OCI-LY7 (cell line): ENCODE measurements at regions not wholly inside any gene's neighbourhood (a gene's known extent, or its start where the extent isn't known, plus 50 kb on each side); places are given as distances from the start of the nearest gene placed in this dataset.

Experiments
- BruUV-seq: library from RNA; stranded (reverse); fragments of 400-500 nt; replicated peaks from 2 replicates; lab custom pipeline; 2021; lab: Mats Ljungman, UMichigan
- CTCF ChIA-PET: fragments of 300-600 bp; sonication (Branson Sonifier 250); formaldehyde crosslinking; loops from one replicate; lab custom pipeline; 2022; ENCODE audit warnings: antibody characterized with exemption; ENCODE audit not compliant: unreplicated experiment; lab: Charles Lee
- POLR2A ChIA-PET: fragments of 300-600 bp; sonication (Branson Sonifier 250); formaldehyde crosslinking; loops from one replicate; lab custom pipeline; 2022; ENCODE audit warnings: antibody characterized with exemption; lab: Charles Lee
- DNase-seq: peaks from one replicate; pipeline ENCODE4 v3.0.0-alpha.2; 2015; ENCODE audit warnings: low spot score
- H2AFZ ChIP-seq: fragments of 200-600 bp; sonication (generic), shearing (Covaris generic); 2 replicates; pipeline ENCODE4 v1.6.1; 2014; ENCODE audit warnings: mild to moderate bottlenecking, antibody characterized with exemption, low read length, moderate library complexity
- H3K27ac ChIP-seq: fragments of 200-600 bp; sonication (generic); 2 replicates; pipeline ENCODE4 v1.5.1; 2014; ENCODE audit warnings: mixed run types, low read depth, mild to moderate bottlenecking, moderate library complexity, low read length, inconsistent platforms; ENCODE audit not compliant: poor library complexity, severe bottlenecking
- H3K36me3 ChIP-seq: fragments of 200-600 bp; sonication (generic); 2 replicates; pipeline ENCODE4 v1.6.1; 2014; ENCODE audit warnings: mild to moderate bottlenecking, antibody characterized with exemption, low read length, moderate library complexity, mixed read lengths; ENCODE audit not compliant: insufficient read depth
- H3K4me1 ChIP-seq: fragments of 200-600 bp; sonication (generic); 2 replicates; pipeline ENCODE4 v1.5.1; 2014; ENCODE audit warnings: mild to moderate bottlenecking, low read length; ENCODE audit not compliant: insufficient read depth, poor library complexity, severe bottlenecking
- H3K4me2 ChIP-seq: fragments of 200-600 bp; sonication (generic); 2 replicates; pipeline ENCODE4 v1.6.1; 2014; ENCODE audit warnings: mild to moderate bottlenecking, low read length
- H3K4me3 ChIP-seq: fragments of 200-600 bp; sonication (generic); 2 replicates; pipeline ENCODE4 v1.5.1; 2014; ENCODE audit warnings: mild to moderate bottlenecking, low read depth, low read length; ENCODE audit not compliant: poor library complexity, severe bottlenecking
- H3K79me2 ChIP-seq: fragments of 200-600 bp; sonication (generic); 2 replicates; pipeline ENCODE4 v1.6.1; 2016; ENCODE audit warnings: low read depth, mild to moderate bottlenecking, low read length, moderate library complexity, mixed read lengths; ENCODE audit not compliant: insufficient read depth
- H3K9me2 ChIP-seq: fragments of 200-600 bp; sonication (generic); 2 replicates; pipeline ENCODE4 v1.6.1; 2016; ENCODE audit warnings: mild to moderate bottlenecking, low read length, mixed read lengths; ENCODE audit not compliant: insufficient read depth
- H3K9me3 ChIP-seq: fragments of 200-600 bp; sonication (generic); 2 replicates; pipeline ENCODE4 v1.6.1; 2014; ENCODE audit warnings: mild to moderate bottlenecking, mixed run types, low read length, mixed read lengths
- H4K20me1 ChIP-seq: fragments of 200-600 bp; sonication (generic); 2 replicates; pipeline ENCODE4 v1.6.1; 2014; ENCODE audit warnings: mild to moderate bottlenecking, antibody characterized with exemption, low read length, moderate library complexity, mixed read lengths; ENCODE audit not compliant: insufficient read depth
- CTCF ChIP-seq: fragments of 200-600 bp; sonication (generic); conservative IDR thresholded peaks from 2 replicates; pipeline ENCODE4 v1.5.1; 2014; ENCODE audit warnings: mild to moderate bottlenecking, antibody characterized with exemption, low read length, moderate library complexity, mixed read lengths
- EZH2phosphoT487 ChIP-seq: fragments of 200-600 bp; sonication (generic); IDR thresholded peaks from 2 replicates; pipeline ENCODE4 v1.6.1; 2018; ENCODE audit warnings: low read depth, borderline replicate concordance, mild to moderate bottlenecking, mixed run types, antibody characterized with exemption, low read length, moderate library complexity, mixed read lengths
- intact Hi-C: fragments of 100-400 bp; cut with micrococcal nuclease; formaldehyde crosslinking; loops from one replicate; pipeline ENCODE4 v1.10.0; 2022; ENCODE audit not compliant: unreplicated experiment

- DNase-seq = no peak
- ChIA-PET CTCF (no interaction called here), POLR2A (interaction anchor here (0.6 kb wide), 1 partner anchor 51 kb away, joined by 3 read pairs; no protein-coding TSS in a partner anchor)
- no peaks in the 10 kb centered on the region for H3K79me2 ChIP-seq
- H2AFZ ChIP-seq = no peak overlapping the region
- no peak overlapping the region for H3K27ac ChIP-seq
- H3K4me2 ChIP-seq = no peak overlapping the region
- intact Hi-C loops = no loop called here
- no TSS peak for BruUV-seq
- no peaks in the 10 kb centered on the region for H3K36me3 ChIP-seq
- H3K9me2 ChIP-seq = no peaks in the 10 kb centered on the region
- no peaks in the 10 kb centered on the region for H3K9me3 ChIP-seq
- no peaks in the 10 kb centered on the region for H4K20me1 ChIP-seq
- TF ChIP-seq EZH2phosphoT487 (no peak), CTCF (no peak)
- no peaks in the 10 kb centered on the region for H3K4me1 ChIP-seq
- no peak overlapping the region for H3K4me3 ChIP-seq
These were observed 245.0 kb upstream of the NPY start for GRCh38 chr7:24038993-24039392.

- no peaks in the 10 kb centered on the region for H3K36me3 ChIP-seq
- no peak for DNase-seq
- CTCF ChIA-PET = no interaction called here
These were observed 243.9 kb upstream of the NPY start for GRCh38 chr7:24039991-24040624.

More at GRCh38 chr7:24039991-24040624, 243.9 kb upstream of the NPY start:
- POLR2A ChIA-PET = no interaction called here
- no peaks in the 10 kb centered on the region for H4K20me1 ChIP-seq
- H3K9me3 ChIP-seq = no peaks in the 10 kb centered on the region
- no peak overlapping the region for H2AFZ ChIP-seq
- H3K4me3 ChIP-seq = no peak overlapping the region
- TF ChIP-seq EZH2phosphoT487 = no peak
- TF ChIP-seq CTCF = no peak
- H3K9me2 ChIP-seq = no peaks in the 10 kb centered on the region
- no peaks in the 10 kb centered on the region for H3K79me2 ChIP-seq
- intact Hi-C loops = no loop called here
- H3K27ac ChIP-seq = no peak overlapping the region
- BruUV-seq = no TSS peak
- no peak overlapping the region for H3K4me2 ChIP-seq
- H3K4me1 ChIP-seq = no peaks in the 10 kb centered on the region
